ENCODE measurements at regions not wholly inside any gene's neighbourhood (a gene's known extent, or its start where the extent isn't known, plus 50 kb on each side); places are given as distances from the start of the nearest gene placed in this dataset.

GRCh38 chr9:73847536-73847935 lies 649.6 kb upstream of the RORB start:
- no peak for TF ChIP-seq CTCF (IDR thresholded peaks at IDR 0.05; ENCODE audit: insufficient read depth, low read length, poor library complexity, severe bottlenecking)
- no peak for TF ChIP-seq EZH2phosphoT487 (conservative IDR thresholded peaks at IDR 0.05; ENCODE audit: low read length)

Measured in SU-DHL-6 (cell line).